K562 (cell line): ENCODE measurements at regions not wholly inside any gene's neighbourhood (a gene's known extent, or its start where the extent isn't known, plus 50 kb on each side); places are given as distances from the start of the nearest gene placed in this dataset.

ENCODE experiments used
- KDM2B ChIP-seq: fragments of 250-450 bp; sonication (Bioruptor Pico); IDR thresholded peaks from 2 replicates; pipeline ENCODE4 v1.8.0; 2021; ENCODE audit warnings: mild to moderate bottlenecking, moderate library complexity
- SAP30 ChIP-seq: fragments of 200-600 bp; sonication (generic); IDR thresholded peaks from 2 replicates; pipeline ENCODE4 v1.6.1; 2012; ENCODE audit warnings: borderline replicate concordance, low read depth, mild to moderate bottlenecking, moderate library complexity, low read length, control low read depth, inconsistent platforms; ENCODE audit not compliant: insufficient read depth, poor library complexity, severe bottlenecking
- ZNF174 ChIP-seq: fragments of 250-450 bp; sonication (Bioruptor Pico); IDR thresholded peaks from 2 replicates; pipeline ENCODE4 v1.4.0; 2020; ENCODE audit warnings: mild to moderate bottlenecking
- TF ChIP-seq, protein P1 (sequence below), 2 experiments: fragments of 450-650 bp; formaldehyde crosslinking in 1 of 2; IDR thresholded peaks; 2 replicates each; pipeline versions ENCODE4 v1.4.0 to v1.6.1; 2014 to 2020; ENCODE audit warnings: mild to moderate bottlenecking in 2 of 2, borderline replicate concordance in 1 of 2, low read depth in 1 of 2
- TF ChIP-seq, protein P2 (sequence below): sonication (generic); formaldehyde crosslinking; IDR thresholded peaks from 2 replicates; pipeline ENCODE4 v1.9.0; 2022; ENCODE audit warnings: mild to moderate bottlenecking, missing genetic modification reagents
- TF ChIP-seq, protein P3 (sequence below), 2 experiments: IDR thresholded peaks; 2 replicates each; pipeline ENCODE4 v1.6.1; 2012; ENCODE audit warnings: improper control_type of control experiment in 2 of 2, low read depth in 2 of 2, low read length in 2 of 2, borderline replicate concordance in 1 of 2

DNA sequence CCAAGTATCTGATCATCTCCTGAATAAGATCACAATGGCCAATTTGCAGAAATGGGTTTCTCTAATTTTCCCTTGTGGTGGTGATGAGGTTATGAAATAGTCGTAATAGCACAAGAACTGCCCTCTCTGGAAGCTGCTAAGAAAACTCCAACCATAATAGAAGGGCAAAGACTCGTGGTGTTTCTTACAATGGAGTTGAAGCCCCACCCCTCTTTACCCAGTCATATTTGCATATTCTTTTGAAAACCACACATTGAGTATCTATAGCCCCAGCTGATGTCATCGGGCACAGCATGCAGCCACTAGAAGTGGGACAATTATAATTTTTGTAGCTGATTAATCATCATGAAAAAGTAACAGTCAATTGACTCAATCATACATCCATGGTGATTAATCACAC lies 452.1 kb upstream of the POU3F2 start (continued):
- TF ChIP-seq, protein P1, sequence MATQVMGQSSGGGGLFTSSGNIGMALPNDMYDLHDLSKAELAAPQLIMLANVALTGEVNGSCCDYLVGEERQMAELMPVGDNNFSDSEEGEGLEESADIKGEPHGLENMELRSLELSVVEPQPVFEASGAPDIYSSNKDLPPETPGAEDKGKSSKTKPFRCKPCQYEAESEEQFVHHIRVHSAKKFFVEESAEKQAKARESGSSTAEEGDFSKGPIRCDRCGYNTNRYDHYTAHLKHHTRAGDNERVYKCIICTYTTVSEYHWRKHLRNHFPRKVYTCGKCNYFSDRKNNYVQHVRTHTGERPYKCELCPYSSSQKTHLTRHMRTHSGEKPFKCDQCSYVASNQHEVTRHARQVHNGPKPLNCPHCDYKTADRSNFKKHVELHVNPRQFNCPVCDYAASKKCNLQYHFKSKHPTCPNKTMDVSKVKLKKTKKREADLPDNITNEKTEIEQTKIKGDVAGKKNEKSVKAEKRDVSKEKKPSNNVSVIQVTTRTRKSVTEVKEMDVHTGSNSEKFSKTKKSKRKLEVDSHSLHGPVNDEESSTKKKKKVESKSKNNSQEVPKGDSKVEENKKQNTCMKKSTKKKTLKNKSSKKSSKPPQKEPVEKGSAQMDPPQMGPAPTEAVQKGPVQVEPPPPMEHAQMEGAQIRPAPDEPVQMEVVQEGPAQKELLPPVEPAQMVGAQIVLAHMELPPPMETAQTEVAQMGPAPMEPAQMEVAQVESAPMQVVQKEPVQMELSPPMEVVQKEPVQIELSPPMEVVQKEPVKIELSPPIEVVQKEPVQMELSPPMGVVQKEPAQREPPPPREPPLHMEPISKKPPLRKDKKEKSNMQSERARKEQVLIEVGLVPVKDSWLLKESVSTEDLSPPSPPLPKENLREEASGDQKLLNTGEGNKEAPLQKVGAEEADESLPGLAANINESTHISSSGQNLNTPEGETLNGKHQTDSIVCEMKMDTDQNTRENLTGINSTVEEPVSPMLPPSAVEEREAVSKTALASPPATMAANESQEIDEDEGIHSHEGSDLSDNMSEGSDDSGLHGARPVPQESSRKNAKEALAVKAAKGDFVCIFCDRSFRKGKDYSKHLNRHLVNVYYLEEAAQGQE (IDR thresholded peaks at IDR 0.05; ENCODE audit: borderline replicate concordance) = no peak
- TF ChIP-seq, protein P1 (CRISPR knock-in tag; IDR thresholded peaks at IDR 0.05; ENCODE audit: low read depth) = no peak
- TF ChIP-seq KDM2B (CRISPR knock-in tag) = no peak
- no peak for TF ChIP-seq ZNF174 (CRISPR knock-in tag)
- TF ChIP-seq, protein P2, sequence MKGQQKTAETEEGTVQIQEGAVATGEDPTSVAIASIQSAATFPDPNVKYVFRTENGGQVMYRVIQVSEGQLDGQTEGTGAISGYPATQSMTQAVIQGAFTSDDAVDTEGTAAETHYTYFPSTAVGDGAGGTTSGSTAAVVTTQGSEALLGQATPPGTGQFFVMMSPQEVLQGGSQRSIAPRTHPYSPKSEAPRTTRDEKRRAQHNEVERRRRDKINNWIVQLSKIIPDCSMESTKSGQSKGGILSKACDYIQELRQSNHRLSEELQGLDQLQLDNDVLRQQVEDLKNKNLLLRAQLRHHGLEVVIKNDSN (CRISPR knock-in tag) = no peak
- TF ChIP-seq, protein P3, sequence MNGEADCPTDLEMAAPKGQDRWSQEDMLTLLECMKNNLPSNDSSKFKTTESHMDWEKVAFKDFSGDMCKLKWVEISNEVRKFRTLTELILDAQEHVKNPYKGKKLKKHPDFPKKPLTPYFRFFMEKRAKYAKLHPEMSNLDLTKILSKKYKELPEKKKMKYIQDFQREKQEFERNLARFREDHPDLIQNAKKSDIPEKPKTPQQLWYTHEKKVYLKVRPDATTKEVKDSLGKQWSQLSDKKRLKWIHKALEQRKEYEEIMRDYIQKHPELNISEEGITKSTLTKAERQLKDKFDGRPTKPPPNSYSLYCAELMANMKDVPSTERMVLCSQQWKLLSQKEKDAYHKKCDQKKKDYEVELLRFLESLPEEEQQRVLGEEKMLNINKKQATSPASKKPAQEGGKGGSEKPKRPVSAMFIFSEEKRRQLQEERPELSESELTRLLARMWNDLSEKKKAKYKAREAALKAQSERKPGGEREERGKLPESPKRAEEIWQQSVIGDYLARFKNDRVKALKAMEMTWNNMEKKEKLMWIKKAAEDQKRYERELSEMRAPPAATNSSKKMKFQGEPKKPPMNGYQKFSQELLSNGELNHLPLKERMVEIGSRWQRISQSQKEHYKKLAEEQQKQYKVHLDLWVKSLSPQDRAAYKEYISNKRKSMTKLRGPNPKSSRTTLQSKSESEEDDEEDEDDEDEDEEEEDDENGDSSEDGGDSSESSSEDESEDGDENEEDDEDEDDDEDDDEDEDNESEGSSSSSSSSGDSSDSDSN (IDR thresholded peaks at IDR 0.05; ENCODE audit: borderline replicate concordance in 1 of 2, low read depth in 2 of 2, low read length in 2 of 2) = no peak
- TF ChIP-seq SAP30 = no peak
- TF ChIP-seq, all 486 proteins: peak for 0
